ENCODE measurements at regions not wholly inside any gene's neighbourhood (a gene's known extent, or its start where the extent isn't known, plus 50 kb on each side); places are given as distances from the start of the nearest gene placed in this dataset.

GRCh38 chr22:49157529-49158339 lies 669.9 kb downstream of the BRD1 start:
- no peak for DNase-seq

- DNase-seq = no peak
These were observed 670.9 kb downstream of the BRD1 start for GRCh38 chr22:49156662-49157285.

- DNase-seq = no peak
These were observed 671.7 kb downstream of the BRD1 start for GRCh38 chr22:49155770-49156580.

- no peak for DNase-seq
These were observed 672.5 kb downstream of the BRD1 start for GRCh38 chr22:49155039-49155769.

GRCh38 chr22:49154433-49154832 lies 673.2 kb downstream of the BRD1 start:
- no peak for DNase-seq

- DNase-seq = no peak
These were observed 673.8 kb downstream of the BRD1 start for GRCh38 chr22:49153921-49154320.

GRCh38 chr22:49152939-49153770 lies 674.5 kb downstream of the BRD1 start:
- DNase-seq = no peak

GRCh38 chr22:49152127-49152938 lies 675.3 kb downstream of the BRD1 start:
- no peak for DNase-seq

- no peak for DNase-seq
These were observed 676.2 kb downstream of the BRD1 start for GRCh38 chr22:49151256-49152126.

- DNase-seq = no peak
These were observed 676.9 kb downstream of the BRD1 start for GRCh38 chr22:49150801-49151221.

GRCh38 chr22:49149721-49150608 lies 677.7 kb downstream of the BRD1 start:
- DNase-seq = no peak

GRCh38 chr22:49148895-49149418 lies 678.7 kb downstream of the BRD1 start:
- DNase-seq = no peak

GRCh38 chr22:49147617-49148175 lies 680.0 kb downstream of the BRD1 start:
- DNase-seq = no peak

GRCh38 chr22:49147171-49147570 lies 680.5 kb downstream of the BRD1 start:
- DNase-seq = no peak

- DNase-seq = no peak
These were observed 681.2 kb downstream of the BRD1 start for GRCh38 chr22:49146511-49146910.

- no peak for DNase-seq
These were observed 683.9 kb downstream of the BRD1 start for GRCh38 chr22:49143812-49144211.

GRCh38 chr22:49142891-49143290 lies 684.8 kb downstream of the BRD1 start:
- no peak for DNase-seq

- DNase-seq = no peak
These were observed 685.4 kb downstream of the BRD1 start for GRCh38 chr22:49142296-49142695.
